HG02973 (cell line): ENCODE measurements at regions not wholly inside any gene's neighbourhood (a gene's known extent, or its start where the extent isn't known, plus 50 kb on each side); places are given as distances from the start of the nearest gene placed in this dataset.
"Not testable (repeated sequence)": the region's sequence is repeated elsewhere in the genome, so short reads cannot be mapped to it uniquely, and the experiment has no call there.

Experiments
- ATAC-seq: cut with Tn5 transposase; IDR thresholded peaks from one replicate; pipeline ENCODE4 v1.9.1; 2021; ENCODE audit warnings: moderate library complexity; ENCODE audit not compliant: unreplicated experiment

DNA sequence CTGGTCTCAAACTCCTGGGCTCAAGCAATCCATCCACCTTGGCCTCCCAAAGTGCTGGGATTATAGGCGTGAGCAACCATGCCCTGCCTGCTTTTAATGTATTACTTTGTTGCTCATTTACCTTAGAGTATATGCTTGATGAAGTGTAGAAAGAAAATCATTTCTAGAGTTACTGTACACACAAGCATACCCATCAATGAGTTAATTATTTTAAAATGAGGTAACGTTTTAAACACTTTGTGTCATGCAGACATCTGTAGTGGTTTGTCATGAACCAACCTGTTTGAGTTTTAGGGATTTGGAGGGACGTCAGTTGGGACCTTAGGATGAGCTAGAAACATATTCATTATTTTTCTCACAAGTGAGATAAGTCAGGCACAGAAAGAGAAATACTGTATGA, 332.4 kb upstream of the IGF1R start:
- ATAC-seq, result no peak

DNA sequence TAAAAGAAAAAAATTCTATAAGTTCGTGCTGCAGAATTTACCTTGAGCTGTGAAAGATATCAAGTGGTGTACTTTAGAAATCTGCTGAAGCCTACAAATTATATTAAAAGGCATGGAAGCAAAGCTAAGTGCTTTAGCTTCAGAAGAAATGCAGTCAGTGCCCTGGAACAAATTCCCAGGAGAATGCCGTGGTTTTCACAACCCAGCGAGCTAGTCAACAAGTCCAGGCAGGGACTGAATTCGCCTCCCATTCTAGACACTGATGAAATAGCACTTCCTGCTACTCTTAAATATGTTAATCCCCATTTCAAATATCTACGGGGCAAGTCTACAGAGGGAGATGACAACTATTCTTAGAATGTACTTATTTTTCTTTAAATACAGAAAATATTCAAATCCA, 326.4 kb upstream of the IGF1R start:
- ATAC-seq, result no peak

DNA sequence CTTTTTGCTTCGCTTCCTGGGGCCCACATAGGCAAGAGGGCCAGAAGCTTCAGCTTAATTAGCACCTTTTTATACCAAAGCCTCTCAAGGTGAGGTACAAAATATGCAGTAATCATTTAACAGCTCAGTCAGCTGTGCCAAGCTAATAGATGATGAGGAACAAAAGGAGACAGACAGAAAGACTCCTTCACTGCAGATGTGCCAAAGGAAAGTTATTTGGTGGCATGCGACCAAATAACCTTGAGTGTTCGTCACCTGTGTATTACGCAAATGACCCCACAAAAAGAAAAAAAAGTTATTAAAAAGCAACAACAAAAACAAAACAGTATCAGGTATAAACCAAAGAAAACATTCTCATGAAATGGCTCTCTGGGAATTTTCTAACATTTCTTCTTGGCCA, 325.8 kb upstream of the IGF1R start:
- ATAC-seq, result no peak

DNA sequence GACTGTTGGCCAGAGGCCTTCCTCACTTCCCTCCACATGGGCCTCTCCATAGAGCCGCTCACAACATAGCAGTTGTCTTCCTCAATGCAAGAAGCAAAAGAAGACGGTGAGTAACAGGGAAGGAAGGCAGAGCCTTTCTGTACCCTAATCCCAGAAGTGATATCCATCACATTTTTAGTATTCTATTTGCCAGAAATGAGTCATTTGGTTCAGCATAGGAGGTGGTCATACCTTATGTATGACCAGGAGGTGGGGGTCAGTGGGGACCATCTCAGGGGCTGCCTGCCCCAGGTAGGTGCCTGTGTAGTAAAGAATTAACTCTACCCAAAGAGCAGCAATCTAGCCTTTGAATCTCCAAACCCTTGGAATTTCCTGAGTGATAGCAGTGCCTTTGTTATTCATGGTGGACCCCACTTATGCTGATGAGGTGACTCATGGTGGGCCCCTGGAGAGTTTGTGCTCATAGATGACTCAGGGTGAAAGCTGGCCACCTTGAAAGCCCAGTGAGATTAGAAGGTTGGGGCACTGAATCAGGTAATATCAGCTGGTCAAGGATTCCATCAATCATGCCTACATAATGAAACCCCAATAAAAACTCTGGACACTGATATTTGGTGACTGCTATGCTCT, 323.9 kb upstream of the IGF1R start:
- ATAC-seq, result no peak

DNA sequence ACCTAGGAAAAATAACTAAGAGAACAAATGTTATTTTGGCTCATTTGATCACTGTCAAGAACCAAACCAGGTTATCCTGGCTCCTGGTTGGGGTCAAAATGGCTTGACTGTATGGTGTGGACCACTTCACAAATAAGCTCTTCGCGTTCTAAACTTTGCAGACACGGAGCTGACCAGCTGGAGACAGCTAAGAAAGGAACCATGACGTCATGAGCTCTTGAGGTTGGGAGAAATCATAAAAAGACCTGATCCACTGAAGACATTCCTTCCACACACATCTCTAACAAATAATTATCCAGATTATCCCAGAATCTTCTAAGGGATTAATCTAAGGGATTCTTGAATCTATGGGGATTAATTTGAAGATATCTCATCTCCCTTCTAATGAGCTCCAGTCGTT, 321.5 kb upstream of the IGF1R start:
- ATAC-seq, result no peak

DNA sequence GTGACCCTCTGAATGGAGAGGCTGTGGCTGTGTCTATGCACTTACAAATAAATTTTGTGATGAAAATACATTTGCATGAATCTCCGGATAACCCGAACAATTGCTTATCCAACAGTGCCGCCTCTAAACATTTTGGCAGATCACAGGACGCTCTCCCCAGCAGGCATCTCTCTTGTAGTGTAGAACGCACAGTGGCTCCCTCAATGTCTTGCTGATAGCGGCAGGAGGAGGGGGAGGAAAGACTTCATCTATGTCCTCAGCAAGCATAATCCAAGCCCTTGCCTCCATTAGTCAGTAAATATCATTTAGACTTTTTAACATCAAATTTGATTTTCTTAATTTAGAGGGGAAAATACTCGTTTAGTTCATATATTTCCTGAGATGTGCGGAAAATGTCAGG, 318.1 kb upstream of the IGF1R start:
- no peak for ATAC-seq

DNA sequence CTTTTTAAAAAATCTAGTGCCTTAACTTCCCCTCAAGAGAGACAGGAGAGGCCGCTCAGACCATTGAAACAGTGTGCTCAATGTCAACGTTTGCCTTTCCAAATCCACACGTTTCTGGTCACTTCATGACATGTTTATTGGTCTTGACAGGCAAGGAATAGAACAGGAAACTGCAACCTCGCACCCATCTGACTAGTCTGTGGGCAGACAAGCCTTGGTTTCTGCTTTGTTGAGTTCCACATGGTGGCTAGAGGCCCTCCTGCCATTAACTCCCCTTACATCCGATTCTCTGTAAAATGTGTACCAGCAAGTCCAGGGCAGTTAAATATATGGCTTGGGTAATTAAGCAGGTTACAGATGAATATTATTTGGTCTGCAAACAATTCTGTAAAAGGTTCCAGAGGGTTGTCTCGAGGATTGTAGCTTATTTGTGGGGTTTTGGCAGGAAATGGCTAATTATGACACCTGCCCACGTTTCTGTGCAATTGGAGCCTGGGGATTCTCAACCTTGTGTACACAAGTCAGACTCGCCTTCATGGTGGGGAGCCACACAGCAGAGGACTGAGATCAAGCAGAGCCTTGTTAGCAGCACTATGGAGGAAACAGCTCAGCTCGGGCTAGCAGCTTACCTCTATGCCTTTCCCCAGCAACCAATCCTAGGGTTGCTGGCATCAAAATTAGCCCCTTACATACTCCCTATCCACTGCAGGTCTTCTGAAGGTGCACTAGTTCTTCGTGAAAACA, 317.5 kb upstream of the IGF1R start:
- ATAC-seq, result no peak

DNA sequence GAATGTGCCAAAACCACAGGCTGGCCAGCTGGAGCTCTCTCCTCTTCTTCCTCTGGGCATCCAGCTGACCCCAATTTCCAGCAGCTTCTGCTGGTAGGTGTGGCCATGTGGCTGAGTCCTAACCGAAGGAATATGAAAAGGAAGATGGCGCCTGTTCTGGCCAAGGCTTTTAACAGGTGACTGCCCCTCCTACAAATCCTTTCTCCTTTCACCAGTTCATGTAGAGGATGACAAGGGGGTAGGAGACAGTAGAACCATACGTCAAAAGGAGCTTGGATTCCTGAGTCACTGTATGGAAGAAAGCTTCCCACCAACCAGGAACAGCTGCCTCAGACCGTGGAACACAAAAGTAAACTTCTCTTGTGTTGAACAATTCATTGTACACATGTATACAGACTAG, 316.7 kb upstream of the IGF1R start:
- no peak for ATAC-seq

DNA sequence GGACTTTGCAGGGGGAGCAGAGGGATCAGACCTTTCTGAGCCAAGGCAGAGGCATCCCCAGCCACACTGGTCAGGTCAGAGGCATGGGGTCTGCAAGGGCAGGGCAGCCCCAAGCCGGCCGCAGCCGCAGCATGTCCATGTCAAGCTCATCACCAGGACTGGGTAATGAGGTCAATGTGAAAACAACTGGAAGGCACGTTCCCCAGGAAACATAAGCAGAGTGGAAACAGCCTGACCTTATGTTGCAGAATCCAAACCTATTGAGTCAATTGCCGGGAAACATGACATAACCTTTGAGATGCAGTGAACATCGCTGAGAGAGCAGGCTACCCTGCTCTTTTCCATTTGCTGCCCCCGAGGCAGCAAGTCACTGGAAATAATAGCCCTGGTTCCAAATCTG, 315.1 kb upstream of the IGF1R start:
- no peak for ATAC-seq

DNA sequence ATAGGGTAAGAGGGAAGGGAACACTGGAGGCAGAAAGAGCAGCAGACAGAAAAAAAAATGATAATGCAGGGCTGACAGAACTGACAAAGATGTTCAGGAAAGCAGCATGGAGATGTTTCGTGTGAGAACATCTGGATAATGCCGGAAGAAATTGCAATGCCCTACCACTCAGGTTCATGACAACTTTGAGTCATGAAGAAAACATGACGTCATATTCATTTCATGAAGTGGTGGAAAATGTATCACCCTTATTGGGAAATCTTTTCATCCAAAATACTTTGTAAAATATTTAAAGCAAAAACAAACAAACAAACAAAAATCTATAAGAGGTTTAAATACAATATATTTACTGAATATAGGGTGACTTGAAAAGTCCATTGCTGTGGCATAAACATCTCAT, 305.4 kb upstream of the IGF1R start:
- ATAC-seq, result no peak

DNA sequence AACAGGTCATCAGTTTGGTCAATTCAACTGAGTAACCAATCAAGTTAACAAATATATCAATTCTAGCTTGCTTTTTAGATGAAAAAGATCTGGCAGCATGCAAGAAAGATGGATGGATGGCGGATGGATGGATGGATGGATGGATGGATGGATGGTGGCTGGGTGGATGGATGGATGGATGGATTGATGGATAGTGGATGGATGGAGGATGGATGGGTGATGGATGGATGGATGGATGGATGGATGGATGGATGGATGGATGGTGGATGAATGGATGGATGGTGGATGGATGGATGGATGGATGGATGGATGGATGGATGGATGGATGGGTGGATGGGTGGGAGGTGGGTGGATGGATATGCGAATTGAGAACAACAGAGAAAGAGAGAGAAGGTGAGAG, 303.7 kb upstream of the IGF1R start:
- ATAC-seq, result no peak

DNA sequence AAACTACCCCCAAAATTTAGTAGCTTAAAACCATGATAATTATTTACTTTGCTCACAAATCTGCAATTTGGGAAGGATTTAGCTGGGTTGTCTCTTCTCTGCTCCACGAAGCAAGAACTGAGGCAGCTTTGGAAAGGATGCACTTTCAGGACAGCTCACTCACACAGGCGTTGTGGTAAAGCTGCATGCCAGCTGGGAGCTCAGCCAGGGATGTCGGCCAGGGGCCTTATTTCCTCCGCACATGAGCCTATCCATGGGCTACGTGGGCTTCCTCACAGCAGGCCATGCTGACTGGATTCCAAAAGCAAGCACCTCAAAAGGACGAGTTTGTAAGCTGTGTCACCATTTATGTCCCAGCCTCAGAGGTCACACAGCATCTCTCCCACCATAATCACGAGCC, 301.3 kb upstream of the IGF1R start:
- ATAC-seq, result no peak

DNA sequence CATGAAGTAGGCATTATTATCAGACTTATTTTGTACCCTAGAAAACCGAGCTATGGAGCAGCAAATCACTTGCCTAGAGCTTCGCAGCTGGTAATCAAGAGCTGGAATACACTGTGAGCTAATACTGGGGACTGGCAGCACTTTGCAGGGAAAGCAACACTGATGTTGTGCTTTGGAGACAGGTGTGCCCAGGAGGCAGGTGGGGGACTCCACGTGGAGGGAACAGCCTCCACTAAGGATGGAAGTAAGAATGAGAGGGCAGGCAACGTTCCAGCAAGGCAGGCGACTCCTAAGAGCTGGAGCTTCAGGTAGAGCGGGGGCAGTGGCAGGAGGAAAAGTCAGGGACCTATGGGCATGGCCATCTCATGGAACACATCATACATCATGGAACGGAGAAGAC, 300.5 kb upstream of the IGF1R start:
- ATAC-seq, result no peak

DNA sequence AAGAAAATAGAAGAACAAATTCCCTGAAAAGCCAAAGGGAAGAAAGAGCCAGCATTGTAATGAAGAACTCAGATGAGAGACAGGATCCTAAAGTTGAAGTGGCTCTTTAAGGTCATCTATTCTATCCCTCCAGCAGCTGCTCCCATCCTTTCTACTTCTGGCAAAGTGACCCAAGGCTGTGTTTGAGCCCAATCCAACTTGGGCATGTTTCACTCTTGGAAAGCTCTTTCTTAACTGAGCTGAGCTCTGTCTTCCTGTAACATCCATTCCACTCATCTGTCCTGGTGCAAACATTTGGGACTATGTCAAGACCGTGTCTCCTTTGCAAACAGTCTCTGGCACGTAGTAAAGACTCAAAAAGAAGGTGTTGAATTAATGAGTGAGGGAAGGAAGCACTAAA, 298.1 kb upstream of the IGF1R start:
- no peak for ATAC-seq

DNA sequence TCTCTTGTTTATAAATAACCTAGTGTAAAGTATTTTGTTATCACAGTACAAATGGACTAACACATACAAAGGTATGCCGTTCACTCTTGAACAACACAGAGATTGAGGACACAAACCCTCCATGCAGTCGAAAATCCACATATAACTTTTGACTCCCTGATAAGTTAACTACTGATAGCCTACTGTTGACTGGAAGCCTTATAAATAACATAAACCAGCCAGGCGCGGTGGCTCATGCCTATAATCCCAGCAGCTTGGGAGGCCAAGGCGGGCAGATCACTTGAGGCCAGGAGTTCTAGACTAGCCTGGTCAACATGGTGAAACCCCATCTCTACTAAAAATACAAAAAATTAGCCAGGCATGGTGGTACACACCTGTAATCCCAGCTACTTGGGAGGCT, 290.1 kb upstream of the IGF1R start:
- not testable (repeated sequence) for ATAC-seq

DNA sequence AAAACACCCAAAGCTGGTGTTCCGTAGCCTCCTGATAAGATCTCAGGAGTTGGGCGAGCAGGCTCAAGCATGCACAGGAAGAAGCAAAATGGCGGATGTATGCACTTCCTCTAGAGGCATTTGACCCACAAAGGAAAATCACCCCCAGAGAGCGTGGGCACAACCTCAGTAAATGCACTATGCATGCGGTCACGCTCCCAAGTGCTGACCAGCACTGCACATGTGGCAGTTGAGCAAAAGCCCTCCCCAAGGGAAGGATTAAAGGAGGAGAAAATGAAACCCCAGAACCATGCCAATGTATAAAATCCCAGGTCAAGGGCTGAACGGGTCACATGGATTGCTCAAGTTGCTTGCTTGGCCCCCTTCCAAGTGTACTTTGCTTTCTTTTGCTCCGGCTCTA, 289.4 kb upstream of the IGF1R start:
- no peak for ATAC-seq

DNA sequence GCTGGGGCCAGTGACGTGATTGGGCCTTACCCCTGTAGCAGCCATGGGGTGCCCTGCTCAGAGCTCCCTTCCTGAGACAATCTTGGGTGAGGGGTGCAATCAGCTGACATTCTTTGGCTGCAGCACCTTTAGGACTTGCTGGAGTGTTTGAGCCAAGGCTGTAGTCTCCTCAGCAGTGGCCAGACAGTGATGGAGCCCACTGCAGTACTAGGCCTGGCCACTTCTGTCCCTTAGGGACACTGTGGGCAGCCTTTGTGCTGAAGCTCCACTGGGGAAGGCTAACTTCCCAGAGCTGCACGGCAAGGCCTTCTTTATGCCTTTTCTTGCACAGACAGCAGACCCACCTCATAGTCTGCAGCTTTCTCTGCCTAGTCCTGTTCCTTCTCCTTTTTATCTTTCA, 284.9 kb upstream of the IGF1R start:
- no peak for ATAC-seq

DNA sequence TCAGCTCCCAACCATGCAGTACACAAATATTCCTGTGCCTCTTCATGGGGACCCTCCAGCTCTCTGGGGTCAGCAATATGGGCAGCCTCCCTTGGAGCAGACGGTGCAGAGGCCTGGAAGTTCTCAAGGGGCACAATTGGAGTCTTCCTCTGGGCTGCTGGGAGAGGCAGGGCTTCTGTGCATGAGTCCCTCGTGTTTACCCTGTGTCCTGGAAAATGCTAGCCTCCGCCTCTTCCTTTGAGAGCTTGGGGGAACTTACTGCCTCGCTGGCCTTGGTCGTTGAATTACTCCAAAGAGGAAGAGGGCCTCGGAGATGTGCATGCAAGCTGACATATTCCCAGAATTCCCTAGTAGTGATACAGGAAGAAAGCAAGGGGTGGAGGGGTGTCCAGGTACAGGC, 284.4 kb upstream of the IGF1R start:
- ATAC-seq, result no peak

DNA sequence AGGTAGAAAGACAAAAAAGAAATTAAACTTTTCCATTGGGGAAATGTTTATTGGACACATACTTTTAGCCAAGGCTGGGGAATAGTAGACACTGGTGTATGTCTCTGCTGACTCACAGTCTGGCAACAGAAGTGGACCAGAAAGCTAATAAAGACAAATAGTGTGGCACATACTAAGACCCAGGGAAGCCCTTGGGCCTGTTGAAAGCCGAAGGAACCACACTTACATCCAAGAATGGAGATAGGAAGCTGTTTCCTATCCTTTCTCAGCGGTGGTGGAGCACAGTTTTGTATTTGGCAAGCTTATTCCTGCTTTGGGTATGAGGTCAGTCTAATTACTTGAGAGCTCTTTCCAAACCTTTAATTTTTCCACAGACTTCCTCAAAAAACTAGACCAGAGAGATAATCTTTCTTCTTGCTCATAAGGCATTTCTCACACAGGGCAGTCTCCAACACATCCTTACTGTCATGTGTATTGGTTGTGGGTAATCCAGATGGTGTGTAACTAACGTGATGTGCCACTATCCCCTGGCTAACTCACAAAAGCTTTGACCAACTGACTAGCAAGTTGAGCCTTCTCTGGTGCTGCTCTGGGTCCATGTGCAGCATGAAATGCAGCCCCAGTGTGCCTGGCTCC, 279.1 kb upstream of the IGF1R start:
- ATAC-seq, result no peak

DNA sequence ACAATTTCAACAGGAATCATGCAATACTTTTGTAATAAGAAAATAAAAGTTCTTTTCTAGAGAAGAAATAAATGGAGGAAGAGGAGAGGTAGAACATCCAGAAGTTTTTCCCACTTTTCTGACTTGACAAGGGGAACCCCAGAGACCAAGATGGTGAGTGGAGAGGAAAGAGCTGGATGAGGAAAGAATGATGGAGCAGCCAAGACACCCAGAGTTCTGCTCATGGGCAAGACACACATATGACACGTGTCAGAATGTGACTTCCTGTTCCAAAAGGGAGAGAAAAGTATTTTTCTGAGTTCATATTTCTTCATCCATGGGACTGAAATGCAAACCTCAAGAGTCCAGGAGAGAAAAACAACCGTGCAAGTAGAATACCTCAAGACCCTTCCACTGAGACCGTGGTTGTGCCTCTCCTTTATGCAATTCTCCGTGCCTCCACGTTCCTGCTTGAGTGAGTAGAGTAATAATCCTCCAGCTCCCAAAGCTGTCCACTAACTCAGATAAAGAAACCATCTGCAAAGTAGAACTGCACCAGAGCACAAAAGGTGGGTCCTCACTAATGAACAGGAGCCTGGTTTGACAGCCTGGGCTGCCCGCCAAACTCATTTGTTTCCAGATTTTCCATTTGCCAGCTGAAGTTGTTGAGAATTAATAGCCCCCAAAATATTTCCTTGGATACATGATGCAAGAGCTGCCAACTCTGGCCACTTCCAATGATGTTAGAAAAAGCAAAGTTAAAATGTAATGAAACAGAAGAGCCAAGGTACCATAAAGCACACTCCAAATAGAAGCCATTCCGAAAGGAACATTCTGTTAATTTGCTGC, 272.6 kb upstream of the IGF1R start:
- ATAC-seq, result no peak

DNA sequence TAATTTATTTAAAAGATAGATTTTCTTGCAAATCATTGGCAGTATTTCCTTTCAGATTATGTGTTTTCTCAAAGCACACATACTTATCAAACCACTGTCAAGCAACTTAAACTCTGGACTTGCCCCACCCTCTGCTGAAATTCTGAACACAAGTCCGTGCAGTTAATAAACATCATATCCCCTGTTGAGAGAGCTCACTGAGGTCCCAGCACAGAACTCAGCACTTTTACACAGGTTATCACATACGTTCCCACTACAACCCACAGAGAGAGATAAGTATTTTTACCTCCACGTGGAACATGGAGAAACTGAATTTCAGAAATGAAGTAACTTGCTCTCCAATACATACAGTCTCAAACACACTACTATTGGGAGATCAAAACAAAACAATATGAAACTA, 267.6 kb upstream of the IGF1R start:
- no peak for ATAC-seq

DNA sequence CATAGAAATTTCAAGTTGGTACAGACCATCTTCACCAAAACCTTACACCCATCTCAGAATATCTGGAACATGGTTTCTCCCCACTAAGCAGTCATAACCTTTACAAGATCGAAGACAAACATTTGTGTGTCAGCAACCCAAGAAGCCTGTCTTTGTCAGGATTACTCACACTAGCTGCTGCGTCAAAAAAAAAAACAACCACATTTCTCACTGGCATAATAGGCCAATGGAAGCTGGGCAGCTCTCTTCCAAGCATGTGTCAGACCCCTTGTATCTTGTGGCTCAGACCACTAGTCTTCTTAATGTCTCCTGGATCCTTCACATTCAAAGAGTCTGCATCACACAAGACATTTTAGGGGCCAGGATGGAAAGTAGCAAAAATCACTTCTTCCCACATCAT, 266.9 kb upstream of the IGF1R start:
- ATAC-seq, result no peak
